Right lobe of liver (tissue), 4 donors: ENCODE measurements at regions not wholly inside any gene's neighbourhood (a gene's known extent, or its start where the extent isn't known, plus 50 kb on each side); places are given as distances from the start of the nearest gene placed in this dataset.

Experiments
- POLR2A ChIP-seq: fragments of 450-650 bp; IDR thresholded peaks from one replicate; pipeline ENCODE4 v1.6.1; 2017; ENCODE audit warnings: antibody characterized with exemption, mild to moderate bottlenecking
- TF ChIP-seq, protein P1 (sequence below), 4 donors: fragments of 200-600 bp in 3 of 4; fragments of 450-650 bp in 1 of 4; IDR thresholded peaks; one replicate each; pipeline versions ENCODE4 v1.5.1 to v1.8.0; 2016 to 2022; ENCODE audit warnings: antibody characterized with exemption in 4 of 4, mild to moderate bottlenecking in 2 of 4
- donor health status: DM: no; HTN: no; CAD: no.
- donor health status: DM: no; HTN: no; CAD: no.
- donor health status: DM: no; HTN: yes; CAD: no.

DNA sequence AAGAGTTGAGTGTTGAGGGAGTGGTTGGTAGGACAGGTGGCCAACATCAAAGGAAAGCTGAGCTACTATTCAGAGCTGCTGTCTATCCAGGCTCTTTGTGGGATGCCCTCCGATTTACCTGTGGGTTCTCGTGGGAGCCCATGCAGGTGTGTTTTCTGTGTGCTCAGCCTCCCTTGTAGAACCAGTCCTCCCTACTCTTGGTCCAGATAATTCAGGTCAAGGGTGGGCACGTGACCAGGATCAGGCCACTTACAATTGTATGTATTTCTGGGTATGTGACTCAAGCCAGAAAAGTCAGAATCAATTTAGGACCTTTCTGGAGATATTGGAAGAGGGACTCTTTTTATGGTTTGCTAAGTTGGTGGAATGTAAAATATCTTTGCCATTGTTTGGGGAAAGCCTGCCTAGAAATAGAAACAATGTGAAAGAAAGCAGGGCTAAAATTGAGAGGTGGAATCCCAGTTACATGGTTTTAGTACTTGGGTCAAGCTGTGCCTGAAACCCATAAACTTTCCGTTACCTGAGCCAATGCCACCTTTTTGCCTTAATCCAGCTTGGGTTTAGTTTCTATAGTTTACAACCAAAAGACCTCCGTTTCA is 93.2 kb downstream of the PDCL3 start:
- no peak for TF ChIP-seq POLR2A
- TF ChIP-seq, protein P1, sequence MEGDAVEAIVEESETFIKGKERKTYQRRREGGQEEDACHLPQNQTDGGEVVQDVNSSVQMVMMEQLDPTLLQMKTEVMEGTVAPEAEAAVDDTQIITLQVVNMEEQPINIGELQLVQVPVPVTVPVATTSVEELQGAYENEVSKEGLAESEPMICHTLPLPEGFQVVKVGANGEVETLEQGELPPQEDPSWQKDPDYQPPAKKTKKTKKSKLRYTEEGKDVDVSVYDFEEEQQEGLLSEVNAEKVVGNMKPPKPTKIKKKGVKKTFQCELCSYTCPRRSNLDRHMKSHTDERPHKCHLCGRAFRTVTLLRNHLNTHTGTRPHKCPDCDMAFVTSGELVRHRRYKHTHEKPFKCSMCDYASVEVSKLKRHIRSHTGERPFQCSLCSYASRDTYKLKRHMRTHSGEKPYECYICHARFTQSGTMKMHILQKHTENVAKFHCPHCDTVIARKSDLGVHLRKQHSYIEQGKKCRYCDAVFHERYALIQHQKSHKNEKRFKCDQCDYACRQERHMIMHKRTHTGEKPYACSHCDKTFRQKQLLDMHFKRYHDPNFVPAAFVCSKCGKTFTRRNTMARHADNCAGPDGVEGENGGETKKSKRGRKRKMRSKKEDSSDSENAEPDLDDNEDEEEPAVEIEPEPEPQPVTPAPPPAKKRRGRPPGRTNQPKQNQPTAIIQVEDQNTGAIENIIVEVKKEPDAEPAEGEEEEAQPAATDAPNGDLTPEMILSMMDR (IDR thresholded peaks at IDR 0.05) = no peak
